B cell (primary cell): ENCODE measurements at regions not wholly inside any gene's neighbourhood (a gene's known extent, or its start where the extent isn't known, plus 50 kb on each side); places are given as distances from the start of the nearest gene placed in this dataset.

Source experiments
- EZH2 ChIP-seq: IDR thresholded peaks from 2 replicates; pipeline ENCODE4 v1.6.1; 2012; ENCODE audit warnings: borderline replicate concordance, low read depth, mild to moderate bottlenecking, moderate library complexity, low read length; ENCODE audit not compliant: insufficient read depth, poor library complexity, severe bottlenecking
- TF ChIP-seq, protein P1 (sequence below): fragments of 200-600 bp; IDR thresholded peaks from one replicate; pipeline ENCODE4 v1.8.0; 2022; ENCODE audit warnings: antibody characterized with exemption, mild to moderate bottlenecking

DNA sequence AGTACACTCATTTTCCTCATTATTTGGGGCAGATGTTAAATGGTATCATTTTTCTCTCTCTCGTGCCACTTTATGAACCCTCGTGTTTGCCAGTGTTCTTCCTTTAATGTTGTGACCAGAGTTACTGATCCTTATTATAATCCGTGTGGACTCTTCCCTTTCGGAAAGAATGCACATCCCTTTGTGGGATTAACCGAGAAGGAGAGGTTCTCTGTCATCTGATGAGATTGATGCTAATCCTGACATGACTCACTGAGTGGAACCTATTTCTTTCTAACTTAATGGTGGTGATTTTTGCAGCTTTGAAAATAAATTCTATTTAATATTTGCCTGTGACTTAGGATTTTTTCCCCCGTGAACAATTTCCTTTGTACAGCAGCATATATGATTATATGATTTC is 300.0 kb upstream of the MAN1A1 start:
- TF ChIP-seq, protein P1, sequence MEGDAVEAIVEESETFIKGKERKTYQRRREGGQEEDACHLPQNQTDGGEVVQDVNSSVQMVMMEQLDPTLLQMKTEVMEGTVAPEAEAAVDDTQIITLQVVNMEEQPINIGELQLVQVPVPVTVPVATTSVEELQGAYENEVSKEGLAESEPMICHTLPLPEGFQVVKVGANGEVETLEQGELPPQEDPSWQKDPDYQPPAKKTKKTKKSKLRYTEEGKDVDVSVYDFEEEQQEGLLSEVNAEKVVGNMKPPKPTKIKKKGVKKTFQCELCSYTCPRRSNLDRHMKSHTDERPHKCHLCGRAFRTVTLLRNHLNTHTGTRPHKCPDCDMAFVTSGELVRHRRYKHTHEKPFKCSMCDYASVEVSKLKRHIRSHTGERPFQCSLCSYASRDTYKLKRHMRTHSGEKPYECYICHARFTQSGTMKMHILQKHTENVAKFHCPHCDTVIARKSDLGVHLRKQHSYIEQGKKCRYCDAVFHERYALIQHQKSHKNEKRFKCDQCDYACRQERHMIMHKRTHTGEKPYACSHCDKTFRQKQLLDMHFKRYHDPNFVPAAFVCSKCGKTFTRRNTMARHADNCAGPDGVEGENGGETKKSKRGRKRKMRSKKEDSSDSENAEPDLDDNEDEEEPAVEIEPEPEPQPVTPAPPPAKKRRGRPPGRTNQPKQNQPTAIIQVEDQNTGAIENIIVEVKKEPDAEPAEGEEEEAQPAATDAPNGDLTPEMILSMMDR: no peak
- no peak for TF ChIP-seq EZH2
